ENCODE measurements at regions not wholly inside any gene's neighbourhood (a gene's known extent, or its start where the extent isn't known, plus 50 kb on each side); places are given as distances from the start of the nearest gene placed in this dataset.
"Not testable (repeated sequence)": the region's sequence is repeated elsewhere in the genome, so short reads cannot be mapped to it uniquely, and the experiment has no call there.

DNA sequence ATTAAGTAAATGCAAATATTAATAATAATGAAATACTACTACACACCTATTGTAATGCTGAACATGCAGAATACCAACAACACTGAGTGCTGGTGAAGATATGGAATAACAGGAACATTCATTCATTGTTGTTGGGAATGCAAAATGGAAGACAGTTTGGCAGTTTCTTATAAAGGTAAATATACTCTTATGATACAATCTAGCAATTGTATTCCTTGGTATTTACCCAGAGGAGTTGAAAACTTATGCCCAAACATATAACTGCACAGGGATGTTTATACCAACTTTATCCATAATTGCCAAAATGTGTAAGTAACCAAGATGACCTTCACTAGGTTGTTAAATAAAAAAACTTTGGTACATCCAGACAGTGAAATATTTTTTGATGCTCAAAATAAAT, 636.8 kb downstream of the PRR16 start:
- no peak for DNase-seq (ENCODE audit: low read depth)

DNA sequence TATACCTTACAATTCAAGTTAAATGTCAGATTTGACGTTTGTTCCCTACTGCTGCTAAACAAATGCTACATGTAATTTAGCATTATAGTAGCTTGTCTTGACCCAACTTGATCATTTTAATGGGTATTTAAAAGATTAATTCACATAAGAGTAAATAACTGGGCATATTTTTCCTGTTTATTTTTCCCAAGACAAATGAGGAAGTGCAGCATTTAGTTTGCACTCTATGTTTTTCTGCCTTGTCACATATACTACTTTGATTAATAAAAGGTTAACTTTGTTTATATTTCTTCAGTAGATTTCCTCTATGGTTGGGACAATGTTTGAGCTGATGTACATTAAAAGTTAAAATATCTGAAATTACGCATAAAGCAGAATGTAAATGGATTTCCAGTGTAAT, 641.8 kb downstream of the PRR16 start:
- no peak for DNase-seq (ENCODE audit: low read depth)

DNA sequence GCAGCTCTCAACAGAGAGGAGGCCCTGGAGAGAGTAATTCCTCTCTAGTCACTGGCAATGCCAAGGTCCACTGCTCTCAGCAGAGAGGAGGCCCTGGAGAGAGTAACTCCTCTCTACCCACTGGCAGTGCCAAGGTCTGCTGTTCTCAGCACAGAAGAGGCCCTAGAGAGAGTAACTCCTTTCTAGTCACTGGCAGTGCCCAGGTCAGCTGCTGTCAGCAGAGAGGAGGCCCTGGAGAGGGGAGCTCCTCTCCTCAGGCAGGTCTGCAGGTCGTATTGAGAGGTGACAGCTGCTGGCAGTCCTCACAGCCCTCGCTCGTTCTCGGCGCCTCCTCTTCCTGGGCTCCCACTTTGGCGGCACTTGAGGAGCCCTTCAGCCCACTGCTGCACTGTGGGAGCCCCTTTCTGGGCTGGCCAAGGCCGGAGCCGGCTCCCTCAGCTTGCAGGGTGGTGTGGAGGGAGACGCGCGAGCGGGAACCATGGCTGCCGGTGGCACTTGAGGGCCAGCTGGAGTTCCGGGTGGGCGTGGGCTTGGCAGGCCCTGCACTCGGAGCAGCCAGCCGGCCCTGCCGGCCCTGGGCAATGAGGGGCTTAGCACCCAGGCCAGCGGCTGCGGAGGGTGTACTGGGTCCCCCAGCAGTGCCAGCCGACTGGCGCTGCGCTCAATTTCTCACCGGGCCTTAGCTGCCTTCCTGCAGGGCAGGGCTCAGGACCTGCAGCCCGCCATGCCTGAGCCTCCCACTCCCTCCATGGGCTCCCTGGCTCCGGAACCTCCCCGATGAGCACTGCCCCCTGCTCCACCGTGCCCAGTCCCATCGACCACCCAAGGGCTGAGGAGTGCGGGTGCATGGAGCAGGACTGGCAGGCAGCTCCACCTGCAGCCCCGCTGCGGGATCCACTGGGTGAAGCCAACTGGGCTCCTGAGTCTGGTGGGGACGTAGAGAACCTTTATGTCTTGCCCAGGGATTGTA, 642.9 kb downstream of the PRR16 start:
- DNase-seq (ENCODE audit: low read depth): not testable (repeated sequence)

DNA sequence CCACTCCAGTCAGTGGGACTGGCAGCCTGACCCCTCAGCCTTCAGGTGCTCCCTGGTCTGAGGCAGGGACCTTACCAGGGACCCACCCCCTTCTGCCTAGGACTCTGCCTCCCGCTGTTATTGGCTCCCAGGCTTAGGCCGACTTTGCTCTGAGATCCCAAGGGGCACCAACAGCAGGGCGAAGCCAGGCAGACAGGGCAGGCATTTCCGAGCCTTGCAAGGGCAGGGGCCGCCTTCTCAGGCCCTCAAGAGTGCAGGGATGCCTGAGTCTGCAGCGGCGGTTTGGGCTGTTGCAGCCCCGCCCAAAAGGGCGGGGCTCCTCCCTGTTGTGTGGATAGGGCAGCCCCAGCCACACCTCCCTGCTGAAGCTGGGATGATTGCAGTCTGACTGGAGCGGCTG, 644.6 kb downstream of the PRR16 start:
- DNase-seq (ENCODE audit: low read depth): no peak

- no peak for DNase-seq (ENCODE audit: low read depth)
Observed at GRCh38 chr5:121109817-121110216, 645.7 kb downstream of the PRR16 start.

GRCh38 chr5:121121786-121122185, 657.7 kb downstream of the PRR16 start:
- DNase-seq (ENCODE audit: low read depth): no peak

GRCh38 chr5:121138495-121138907, 674.4 kb downstream of the PRR16 start:
- DNase-seq (ENCODE audit: low read depth): no peak

DNA sequence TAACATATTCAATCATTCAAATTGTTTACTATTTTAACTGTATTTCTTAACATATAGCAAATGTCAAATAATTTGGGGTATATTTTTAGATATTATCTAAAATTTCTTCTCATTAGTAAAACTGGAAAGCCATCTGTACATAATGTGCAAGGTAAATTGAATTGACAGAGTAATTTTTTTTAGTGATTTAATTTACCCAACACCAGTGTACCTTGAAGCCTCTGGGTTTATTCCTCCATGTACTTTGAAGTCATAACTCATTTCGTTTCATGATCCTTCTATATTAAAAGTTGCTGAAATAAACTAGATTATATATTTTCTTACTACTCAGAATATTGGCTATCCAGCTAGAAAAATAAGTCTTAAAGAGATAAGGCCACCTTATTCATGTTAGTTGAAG, 674.9 kb downstream of the PRR16 start:
- DNase-seq (ENCODE audit: low read depth): no peak

- no peak for DNase-seq (ENCODE audit: low read depth)
Observed at GRCh38 chr5:121144764-121145163, 680.7 kb downstream of the PRR16 start.

GRCh38 chr5:121151534-121151933, 687.4 kb downstream of the PRR16 start:
- no peak for DNase-seq (ENCODE audit: low read depth)

- DNase-seq (ENCODE audit: low read depth): no peak
Observed at GRCh38 chr5:121152411-121152810, 688.3 kb downstream of the PRR16 start.

- DNase-seq (ENCODE audit: low read depth): no peak
Observed at GRCh38 chr5:121156565-121156964, 692.5 kb downstream of the PRR16 start.

DNA sequence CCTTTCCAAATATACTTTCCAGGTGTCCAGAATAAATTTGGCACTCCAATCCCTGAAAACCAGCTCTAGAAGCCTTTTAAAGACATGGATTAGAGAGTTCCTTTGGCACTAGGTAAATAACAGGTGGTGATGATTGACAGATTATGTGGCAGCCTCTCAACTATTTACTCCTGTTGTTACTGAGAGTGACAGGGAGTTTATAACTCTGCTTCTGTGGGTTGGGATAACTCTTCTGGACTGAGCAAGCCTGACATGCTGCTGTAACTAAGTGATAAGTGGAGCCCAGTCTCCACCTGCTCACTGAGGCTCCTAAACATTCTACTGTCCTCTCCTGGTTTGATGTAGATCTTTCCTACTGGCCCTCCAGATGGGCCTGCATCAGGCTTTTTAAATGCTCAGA, 693.2 kb upstream of the FTMT start:
- no peak for DNase-seq (ENCODE audit: low read depth)

DNA sequence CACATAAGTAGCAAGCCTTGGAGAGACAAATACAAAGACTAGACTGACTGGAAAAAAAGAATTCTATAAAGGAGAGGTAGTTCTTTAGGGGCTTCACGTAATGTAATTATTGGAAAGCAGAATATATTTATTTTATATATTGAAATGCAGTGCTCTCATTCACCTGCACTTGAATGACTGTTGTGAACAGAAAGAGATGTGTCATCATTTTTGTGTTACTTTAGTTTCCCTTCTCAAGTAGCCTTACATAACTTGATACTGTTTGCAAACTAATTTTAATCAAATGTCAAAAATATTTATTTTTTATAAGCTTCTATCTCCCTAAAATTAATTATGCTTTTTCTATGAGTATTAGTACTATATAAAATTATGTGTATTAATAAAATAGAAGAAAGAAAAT, 691.1 kb upstream of the FTMT start:
- no peak for DNase-seq (ENCODE audit: low read depth)

DNA sequence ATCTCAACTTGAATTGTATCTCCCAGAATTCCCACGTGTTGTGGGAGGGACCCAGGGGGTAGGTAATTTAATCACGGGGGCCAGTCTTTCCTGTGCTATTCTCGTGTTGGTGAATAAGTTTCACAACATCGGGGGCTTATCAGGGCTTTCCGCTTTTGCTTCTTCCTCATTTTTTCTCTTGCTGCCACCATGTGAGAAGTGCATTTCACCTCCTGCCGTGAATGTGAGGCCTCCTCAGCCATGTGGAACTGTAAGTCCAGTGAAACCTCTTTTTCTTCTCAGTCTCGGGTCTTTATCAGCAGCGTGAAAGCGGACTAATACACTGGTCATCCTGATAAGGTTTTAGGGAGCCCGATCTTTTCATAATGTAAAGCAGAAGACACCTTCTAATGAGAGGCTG, 687.0 kb upstream of the FTMT start:
- no peak for DNase-seq (ENCODE audit: low read depth)

- DNase-seq (ENCODE audit: low read depth): no peak
Observed at GRCh38 chr5:121171361-121171760, 680.3 kb upstream of the FTMT start.

GRCh38 chr5:121171834-121172233, 679.8 kb upstream of the FTMT start:
- no peak for DNase-seq (ENCODE audit: low read depth)

- no peak for DNase-seq (ENCODE audit: low read depth)
Observed at GRCh38 chr5:121174351-121174750, 677.3 kb upstream of the FTMT start.

DNA sequence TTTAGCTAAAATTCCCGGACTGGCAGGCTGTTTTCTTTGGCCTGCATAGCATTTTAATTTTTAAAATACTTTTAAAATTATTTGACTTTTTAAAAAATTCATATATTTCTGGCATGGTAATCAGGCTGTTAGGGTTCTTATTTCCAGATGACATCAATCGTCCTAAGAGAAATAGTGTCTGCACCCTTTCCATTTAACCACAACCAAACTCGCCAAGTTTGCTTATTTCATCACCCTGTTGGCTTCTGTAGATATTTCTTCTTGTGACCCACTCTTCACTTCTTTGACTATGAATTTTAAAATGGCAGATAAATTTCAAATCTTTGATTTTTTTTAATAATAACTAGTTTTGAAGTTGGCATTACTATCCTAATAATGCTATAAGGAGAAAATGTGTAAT, 675.7 kb upstream of the FTMT start:
- DNase-seq (ENCODE audit: low read depth): no peak

- no peak for DNase-seq (ENCODE audit: low read depth)
Observed at GRCh38 chr5:121182788-121183490, 668.7 kb upstream of the FTMT start.

GRCh38 chr5:121188849-121189248, 662.8 kb upstream of the FTMT start:
- no peak for DNase-seq (ENCODE audit: low read depth)

GRCh38 chr5:121189342-121190305, 662.1 kb upstream of the FTMT start:
- DNase-seq (ENCODE audit: low read depth): peak; percentile 31
